ENCODE measurements at regions not wholly inside any gene's neighbourhood (a gene's known extent, or its start where the extent isn't known, plus 50 kb on each side); places are given as distances from the start of the nearest gene placed in this dataset.
"Not testable (repeated sequence)": the region's sequence is repeated elsewhere in the genome, so short reads cannot be mapped to it uniquely, and the experiment has no call there.

DNA sequence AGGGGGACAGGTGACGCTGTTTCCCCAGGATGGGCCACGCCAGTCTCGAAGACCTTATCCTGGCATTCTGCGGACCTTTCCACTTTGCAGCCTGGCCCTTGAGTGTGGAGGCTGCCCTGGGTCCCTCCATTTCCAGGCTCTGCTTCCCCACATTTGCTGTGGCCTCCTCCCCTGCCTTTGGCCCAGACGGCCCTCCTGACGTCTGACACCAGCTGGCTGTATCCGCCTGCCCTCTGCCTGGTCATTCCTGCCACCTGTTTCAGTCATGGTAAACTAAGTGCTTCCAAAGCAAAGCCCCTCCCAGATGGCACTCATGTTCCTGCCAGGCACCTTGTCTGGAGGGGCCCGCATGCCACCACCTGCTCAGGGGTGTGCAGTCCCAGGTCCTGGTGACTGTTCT, 95.1 kb downstream of the ASB1 start:
- DNase-seq, result no peak

DNA sequence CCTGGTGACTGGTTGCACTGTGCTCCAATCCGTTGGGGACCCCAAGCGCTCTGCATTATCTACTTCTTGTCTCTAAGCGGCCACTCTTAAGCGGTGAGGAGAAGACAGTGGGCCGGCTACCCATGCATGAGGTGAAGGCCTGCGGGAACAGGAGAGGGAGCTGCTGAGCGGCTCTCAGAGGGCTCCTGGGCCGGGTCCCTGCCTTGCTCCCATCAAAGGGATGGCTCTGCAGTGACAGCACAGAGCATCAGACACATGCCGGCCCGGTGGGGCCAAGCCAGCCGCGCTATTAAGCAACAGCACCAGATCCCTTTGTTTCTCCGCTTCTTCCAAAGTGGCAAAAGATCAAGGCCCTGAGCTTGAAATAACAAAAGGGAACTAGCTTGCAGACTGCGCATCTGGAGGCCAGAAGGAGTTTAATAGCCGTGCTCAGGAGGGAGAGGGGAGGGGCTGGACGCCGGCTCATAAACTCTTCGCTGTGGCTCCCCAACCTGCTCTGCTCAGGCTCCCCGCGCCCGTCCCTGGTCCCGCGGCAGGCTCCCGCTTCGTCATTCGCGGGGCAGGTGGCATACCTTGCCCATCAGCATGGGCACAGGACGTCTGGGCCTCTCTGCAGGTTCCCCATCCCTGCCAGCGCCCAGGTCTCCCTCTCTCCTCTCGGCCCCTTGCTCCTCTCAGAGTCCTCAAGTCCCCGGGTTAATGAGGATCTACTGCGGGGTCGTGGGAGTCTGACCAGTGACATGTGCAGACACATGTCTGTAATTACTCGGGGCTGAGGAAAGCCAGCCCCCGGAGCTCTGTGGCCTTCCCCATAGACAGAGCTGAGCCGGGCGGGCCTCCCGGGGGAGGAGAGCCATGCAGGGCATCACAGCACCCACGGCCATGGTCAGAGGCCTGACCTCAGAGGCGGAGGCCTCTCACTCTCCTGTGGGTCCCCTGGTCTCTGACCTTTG, 96.7 kb downstream of the ASB1 start:
- no peak for DNase-seq

DNA sequence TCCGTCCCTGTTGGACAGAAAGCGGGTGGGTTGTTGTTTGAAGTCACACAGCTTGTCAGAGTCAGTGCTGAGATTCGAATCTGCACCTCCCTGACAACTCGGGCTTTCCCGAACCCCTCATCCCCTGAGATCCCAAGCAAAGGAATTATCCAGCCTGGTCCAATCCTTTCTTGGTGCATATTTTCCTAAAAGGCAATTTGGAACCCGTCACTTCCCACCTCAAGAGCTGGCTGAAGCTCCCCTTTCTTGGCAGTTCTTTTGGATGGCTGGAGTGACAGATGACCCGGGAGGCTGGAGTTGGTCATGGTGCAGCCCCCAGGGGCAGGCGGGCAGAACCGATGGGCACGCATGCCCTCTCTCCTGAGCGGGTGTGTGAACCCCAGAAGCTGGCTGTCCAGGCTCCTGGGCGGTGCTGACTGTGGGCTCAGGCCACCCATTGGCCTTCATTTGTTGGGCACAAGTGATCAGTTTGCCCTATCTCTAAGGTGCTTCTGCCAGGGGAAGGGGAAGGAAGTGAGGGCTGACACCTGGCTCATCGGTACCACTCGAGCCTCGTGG, 97.8 kb downstream of the ASB1 start:
- DNase-seq, result no peak

DNA sequence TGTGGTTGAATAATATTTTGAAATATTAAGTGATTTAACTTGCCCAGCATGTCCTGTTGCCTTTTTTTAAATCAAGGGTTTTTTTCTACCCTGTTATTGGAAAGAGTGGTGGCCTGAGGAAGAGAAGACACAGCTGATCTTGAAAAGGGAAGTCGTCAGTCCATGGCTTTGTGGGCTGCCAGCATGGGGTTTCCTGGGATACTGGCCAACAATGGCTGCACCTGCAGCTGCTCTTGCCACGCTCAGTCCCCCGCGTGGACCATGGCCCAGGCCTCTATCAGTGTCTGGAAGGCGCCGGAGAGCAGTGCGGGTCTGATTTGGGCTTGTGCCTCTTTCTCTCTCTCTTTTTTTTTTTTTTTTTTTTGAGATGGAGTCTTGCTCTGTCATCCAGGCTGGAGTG, 99.3 kb downstream of the ASB1 start:
- no peak for DNase-seq

DNA sequence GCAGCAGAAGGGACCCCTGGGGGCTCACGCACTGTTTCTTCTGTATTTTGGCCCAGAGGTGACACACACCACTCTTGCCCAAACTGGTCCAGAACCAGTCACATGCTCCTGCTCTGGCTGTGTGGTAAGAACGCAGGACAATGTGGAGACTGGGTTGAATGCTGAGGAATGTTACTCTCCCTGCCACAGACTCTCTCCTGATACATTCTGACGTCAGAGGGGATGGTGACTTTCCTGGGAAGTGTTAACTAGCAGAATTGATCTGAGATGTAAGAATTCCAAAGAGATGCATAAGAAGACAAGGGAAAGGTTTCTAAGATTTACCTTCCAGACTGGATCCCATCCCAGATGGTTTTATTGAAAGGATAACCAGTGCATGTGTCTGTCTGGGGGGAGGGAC, 100.8 kb downstream of the ASB1 start:
- DNase-seq, result no peak

DNA sequence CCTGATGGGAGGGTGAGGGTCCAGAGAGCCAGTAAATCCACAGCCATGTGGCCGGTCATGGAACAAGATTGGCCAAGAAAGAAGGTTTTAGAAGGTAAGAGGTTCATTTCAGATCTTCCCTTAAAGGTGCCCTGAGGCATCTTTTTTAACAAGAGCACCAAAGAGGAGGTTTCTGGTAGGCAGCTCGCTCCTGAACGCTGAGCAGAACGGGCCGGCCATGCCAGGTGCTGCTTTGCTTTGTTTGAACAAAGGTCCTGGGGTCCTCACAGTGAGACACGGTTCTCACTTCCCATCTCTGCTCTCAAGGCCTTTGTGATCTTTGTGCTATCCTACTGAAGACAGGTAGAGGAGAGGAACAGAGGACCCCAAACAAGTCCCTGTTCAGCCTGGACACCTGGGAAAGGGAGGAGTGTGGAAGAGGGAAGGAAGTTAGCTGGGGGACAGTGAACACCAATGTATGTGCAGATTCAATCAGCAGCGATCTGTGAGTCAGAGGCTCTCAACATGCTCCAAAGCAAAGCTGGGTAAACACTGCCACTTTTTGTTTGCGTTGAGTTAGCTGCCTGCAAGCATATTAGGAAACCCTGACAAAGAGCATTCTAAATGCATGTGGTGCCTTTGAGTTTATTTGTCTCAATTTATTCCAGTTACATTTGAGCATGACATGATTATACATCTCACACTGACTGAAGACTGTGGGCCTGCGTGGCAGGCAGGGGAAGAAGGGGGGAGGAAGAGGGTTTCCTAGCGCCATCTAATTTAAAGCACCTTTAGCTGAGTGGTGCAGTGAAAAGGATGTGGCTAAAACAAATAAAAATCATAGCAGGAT, 102.4 kb downstream of the ASB1 start:
- no peak for DNase-seq

DNA sequence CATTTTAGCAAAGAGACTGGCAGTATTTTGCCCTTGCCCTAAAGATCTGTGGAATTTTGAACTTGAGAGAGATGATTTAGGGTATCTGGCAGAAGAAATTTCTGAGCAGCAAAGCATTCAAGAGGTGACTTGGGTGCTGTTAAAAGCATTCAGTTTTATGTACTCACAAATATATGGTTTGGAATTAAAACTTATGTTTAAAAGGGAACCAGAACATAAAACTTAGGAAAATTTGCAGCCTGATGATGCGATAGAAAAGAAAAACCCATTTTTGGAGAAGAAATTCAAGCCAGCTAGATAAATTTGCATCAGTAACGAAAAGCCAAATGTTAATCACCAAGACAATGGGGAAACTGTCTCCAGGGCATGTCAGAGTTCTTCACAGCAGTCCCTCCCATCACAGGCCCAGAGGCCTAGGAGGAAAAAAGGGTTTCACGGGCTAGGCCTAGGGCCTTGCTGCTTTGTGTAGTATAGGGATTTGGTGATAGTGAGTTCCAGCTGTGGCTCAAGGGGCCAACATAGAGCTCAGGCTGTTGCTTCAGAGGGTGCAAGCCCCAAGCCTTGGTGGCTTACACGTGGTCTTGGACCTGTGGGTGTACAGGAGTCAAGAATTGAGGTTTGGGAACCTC, 104.4 kb downstream of the ASB1 start:
- DNase-seq, result not testable (repeated sequence)

DNA sequence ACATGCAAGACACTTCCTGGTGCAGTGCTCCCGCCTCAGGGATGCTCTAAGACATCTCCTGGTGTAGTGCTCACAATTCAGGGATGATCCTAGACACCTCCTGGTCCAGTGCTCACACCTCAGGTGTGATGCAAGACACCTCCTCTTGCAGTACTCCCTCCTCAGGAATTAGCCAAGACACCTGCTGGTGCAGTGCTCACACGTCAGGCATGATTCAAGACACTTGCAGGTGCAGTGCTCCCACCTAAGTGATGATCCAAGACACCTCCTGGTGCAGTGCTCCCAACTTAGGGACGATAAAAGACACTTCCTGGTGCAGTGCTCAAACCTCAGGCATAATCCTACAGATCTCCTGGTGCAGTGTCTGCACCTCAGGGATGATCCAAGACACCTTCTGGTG, 117.0 kb downstream of the ASB1 start:
- DNase-seq, result not testable (repeated sequence)

DNA sequence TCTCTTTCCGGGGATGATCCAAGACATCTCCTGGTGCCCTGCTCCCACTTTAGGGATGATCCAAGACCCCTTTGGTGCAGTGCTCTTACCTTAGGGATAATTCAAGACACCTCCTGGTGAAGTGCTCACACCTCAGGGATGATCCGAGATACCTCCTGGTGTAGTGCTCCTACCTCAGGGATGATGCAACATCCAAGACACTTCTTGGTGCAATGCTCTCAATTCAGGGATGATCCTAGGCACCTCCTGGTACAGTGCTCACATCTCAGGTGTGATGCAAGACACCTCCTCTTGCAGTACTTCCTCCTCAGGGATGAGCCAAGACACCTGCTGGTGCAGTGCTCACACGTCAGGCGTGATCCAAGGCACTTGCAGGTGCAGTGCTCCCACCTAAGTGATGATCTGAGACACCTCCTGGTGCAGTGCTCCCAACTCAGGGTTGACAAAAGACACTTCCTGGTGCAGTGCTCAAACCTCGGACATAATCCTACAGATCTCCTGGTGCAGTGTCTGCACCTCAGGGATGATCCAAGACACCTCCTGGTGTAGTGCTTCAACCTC, 122.3 kb downstream of the ASB1 start:
- DNase-seq, result no peak

DNA sequence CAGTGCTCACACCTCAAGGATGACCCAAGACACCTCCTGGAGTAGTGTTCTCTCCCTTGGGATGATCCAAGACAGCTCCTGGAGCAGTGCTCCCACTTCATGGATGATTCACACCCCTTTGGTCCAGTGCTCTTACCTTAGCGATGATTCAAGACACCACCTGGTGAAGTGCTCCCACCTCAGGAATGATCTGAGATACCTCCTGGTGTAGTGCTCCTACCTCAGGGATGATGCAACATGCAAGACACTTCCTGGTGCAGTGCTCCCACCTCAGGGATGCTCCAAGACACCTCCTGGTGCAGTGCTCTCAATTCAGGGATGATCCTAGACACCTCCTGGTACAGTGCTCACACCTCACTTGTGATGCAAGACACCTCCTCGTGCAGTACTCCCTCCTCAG, 123.1 kb downstream of the ASB1 start:
- DNase-seq, result no peak

DNA sequence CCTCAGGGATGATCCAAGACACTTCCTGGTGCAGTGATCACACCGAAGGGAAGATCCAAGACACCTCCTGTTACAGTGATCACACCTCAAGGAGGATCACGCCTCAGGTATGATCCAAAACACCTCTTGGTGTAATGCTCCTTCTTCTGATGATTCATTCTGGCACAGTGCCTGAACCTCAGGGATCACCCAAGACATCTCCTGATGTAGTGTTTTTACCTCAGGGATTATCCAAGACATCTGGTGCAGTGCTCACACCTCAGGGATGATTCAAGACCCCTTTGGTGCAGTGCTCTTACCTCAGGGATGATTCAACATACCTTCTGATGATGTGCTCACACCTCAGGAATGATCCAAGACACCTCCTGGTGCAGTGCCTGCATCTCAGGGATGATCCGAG, 124.4 kb downstream of the ASB1 start:
- DNase-seq, result no peak

DNA sequence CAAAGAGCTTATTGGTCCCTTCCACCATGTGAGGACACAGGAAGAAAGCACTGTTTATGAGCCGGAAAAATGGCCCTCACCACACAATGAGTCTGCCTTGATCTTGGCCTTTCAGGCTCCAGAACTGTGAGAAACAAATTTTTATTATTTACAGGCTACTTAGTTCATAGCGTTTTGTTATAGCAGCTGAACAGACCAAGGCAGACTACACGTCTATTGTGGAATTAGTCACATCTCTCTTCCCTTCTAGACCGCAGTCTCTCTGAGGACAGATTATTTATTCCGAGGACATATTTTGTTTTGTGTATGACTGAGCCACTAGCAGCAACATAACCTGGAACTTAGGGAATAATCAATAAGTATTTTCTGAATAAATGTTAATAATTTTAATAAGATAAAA, 125.5 kb downstream of the ASB1 start:
- no peak for DNase-seq

DNA sequence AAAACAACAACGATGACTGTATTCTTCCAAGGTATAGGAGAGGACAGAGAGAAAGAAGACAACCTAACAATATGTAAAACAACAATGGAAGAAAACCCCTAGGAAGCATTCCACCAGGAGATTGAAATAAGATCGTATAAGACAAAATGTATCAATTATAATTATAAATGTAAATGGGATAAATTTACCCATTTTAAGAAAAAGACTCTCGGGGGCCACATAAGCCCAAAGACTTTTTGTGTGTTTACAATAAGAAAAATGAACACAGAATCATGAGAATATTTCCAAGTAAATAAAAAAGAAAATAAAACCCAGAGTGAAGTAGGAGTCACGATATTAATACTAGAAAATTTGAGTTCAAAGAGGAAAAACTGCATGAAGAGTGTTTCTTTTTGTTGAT, 126.4 kb downstream of the ASB1 start:
- DNase-seq, result no peak

DNA sequence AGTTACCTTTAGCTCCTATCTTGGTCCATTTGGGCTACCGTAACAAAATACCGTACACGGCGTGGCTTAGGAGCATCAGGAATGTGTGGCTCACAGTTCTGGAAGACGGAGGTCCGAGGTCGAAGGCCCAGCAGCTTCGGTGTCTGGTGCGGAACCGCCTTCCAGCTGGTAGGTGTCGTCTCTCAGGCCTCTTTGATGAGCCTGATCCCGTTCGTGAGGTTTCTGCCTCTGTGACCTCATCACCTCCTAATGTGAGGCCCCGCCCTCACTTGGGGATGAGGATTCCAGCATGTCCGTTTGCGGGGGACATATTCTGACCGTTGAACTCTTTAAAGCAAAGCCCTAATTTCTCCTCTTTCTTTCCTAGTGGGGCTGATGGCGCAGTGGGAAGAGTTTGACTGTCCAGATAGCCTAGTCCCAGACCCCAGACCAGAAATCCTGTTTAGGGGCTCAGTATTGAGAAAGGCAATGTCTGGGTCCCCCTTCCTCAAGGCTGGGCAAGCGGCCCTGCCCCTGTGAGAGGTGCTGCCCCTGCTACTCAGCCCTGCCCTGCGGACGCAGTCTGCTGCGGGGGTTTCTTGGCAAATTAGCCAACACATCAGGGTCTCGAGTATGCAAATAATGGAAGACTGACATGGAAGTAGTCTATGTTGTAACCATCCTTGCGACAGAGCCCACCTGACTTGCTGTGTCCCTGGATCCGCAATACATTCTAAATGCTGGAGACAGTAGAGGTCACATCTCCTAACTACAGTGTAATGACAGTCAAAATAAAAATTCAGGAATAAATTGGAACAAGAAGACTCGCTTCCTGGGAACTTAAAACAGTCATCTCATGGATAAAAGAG, 128.0 kb downstream of the ASB1 start:
- peak; percentile 28 to 63 for DNase-seq

DNA sequence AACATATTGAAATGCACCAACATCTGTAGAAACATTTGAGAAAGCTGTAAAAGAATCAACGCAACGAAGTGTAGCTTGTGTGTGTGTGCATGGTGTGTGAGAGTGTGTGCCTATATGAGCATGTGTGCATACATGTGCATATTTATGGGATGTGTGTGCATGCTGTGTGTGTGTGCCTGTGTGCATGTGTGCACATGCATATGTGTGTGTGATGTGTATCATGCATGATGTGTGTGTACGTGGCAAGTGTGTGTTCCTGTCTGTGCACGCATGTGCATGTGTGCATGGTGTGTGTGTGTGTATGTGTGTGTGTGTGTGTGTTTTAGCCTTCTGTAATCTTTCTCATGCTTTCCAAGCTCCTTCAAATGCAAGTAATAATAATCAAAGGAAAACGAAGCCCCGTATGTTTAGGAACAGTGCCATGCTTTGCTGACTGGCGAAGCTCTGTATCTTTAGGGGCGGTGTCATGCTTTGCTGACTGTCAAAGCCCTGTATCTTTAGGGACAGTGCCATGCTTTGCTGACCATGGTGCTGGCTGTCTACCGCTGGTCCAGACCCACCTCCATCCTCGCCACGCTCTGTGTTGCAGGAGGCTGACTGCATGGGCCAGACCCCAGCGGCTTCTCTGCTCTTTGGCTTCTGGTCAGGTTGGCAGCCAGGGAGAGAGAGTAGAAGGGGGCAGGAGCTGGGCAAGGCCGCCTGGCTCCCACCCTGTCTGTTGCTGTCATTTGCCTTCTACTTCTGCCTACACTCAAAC, 129.2 kb downstream of the ASB1 start:
- DNase-seq, result no peak

DNA sequence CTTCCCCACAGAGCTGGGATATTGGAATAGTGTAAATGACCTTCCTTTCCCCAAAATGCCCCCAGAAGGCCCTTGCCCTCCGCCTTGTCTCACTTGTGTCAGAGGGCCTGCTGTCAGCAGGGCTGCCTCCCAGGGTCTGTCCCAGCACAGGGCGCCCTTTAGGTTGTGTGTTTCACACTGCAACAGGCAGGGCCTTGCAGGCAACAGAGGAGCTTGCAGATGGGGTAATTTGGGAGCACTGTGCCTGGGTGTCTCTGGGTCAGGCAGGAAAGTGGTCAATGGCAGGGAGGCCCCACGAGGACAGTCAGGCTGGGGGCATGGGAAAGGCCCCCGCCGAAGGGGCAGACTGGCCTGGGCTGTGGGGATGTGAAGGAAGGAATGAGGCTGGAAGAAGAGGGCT, 130.7 kb downstream of the ASB1 start:
- no peak for DNase-seq

DNA sequence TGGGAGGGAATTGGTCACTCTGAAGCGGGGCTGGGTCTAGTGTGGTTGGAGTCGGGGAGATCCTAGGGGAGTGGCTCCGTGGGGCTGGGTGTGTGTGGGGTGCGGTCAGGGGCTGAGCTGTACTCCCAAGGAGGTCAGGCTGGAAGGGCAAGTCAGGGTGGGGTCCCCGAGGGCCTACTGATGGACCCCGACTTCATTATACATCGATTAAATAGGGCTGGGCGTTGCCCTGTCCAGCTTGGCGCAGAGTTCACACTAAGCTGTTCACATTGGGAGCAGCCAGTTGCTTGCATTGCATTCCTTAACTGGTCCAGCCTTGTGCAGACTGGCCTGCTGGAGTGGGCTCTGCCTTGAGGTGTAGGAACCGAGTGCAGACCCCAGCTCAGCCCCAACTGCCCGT, 131.2 kb downstream of the ASB1 start:
- no peak for DNase-seq

DNA sequence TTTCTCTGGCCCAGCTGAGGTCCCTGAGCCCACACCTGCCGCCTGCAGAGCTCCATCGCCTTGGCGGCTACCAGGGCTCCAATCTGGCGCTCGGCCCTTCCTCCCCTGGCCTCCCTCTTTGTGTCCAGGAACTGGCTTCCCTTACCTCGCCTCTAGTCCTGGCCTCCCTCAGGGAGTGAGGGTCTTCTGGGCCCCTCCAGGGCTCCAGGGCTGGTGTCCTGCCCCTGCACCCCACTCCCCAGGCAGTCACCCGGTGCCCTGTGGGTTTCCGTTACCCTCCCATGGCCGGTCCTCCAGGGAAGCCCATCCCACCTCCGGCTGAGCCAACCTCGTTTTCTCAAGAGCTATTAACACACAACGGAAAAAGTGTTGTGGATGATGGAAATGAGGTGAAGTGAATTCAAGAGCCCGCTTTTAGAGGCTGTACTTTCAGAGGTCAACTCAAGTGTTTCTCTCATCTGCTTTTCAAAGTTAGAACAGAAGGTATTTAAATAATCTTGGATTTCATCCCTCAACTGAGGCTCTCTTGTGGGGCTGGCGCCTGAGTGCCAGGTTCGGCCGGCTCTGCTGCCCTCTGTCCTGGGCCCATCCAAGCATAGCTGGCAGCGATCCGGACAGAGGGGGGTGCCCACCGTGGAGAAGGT, 131.9 kb downstream of the ASB1 start:
- DNase-seq, result no peak

DNA sequence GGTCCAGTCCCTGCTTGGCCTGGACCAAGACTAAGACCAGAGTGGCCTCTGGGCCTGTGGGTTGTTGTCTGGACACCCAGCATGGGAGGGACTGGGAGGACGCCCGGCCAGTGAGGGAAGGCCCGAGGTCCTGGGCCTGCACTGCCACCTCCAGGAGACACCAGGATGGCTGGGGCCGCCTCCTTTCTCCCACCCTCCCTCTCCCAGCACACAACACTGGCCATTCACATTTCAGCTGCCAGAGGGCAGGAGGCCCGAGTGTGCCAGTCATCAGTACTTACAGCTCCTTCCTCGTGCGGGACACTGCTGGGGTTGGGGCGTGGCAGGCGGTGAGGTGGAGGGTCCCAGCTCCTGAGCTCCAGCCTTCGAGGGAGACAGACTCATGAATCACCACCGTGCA, 133.5 kb downstream of the ASB1 start:
- DNase-seq, result no peak

DNA sequence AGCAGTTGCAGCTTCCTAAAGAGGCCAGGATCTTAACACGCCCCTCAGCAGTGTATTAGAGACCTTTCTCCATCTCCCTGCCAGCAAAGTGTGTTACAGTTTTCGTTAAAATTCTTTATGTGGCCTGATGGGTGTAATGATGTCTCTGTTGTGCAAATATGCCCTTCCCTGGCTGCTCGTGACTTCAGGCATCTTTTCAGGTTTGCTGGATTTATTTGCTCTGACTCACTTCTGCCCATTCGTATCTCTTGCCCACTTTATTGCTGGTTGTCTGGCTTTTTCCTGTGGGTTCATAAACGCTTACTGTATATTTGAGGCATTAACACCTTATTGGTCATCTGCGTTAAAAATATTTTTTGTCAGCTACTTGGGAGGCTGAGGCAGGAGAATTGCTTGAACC, 134.5 kb downstream of the ASB1 start:
- no peak for DNase-seq

DNA sequence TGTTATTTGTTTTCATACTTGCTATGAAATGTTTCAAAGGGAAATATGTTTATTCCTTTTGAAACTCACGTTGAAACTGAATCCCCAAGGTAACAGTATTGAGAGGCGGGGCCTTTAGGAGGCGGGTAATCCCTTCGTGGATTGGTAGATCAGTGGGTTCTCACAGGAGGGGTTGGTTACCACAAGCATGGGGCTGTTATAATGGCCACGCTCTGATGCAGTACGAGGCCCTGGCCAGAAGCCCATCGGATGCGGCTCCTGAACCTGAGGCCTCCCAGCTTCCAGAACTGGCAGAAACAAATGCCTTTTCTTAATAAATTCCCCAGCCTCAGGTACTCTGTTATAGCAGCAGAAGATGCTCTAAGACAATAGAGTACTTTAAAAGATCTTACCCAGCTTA, 135.7 kb downstream of the ASB1 start:
- no peak for DNase-seq

Data from inflammatory macrophage treated with lipopolysaccharide for 1 hour (primary cell).